Fibroblast of mammary gland (primary cell): ENCODE measurements at regions not wholly inside any gene's neighbourhood (a gene's known extent, or its start where the extent isn't known, plus 50 kb on each side); places are given as distances from the start of the nearest gene placed in this dataset.
A peak's percentile ranks its signal among the peaks of the same experiment; 100 is the strongest.

Source experiments
- DNase-seq: peaks from one replicate; pipeline ENCODE4 v3.0.0-alpha.2; 2010; ENCODE audit warnings: low read depth
- H3K4me3 ChIP-seq: 2 replicates; pipeline ENCODE4 v1.5.1; 2011; ENCODE audit warnings: low read depth, mild to moderate bottlenecking, low read length, moderate library complexity; ENCODE audit not compliant: control insufficient read depth
- CTCF ChIP-seq: conservative IDR thresholded peaks from 2 replicates; pipeline ENCODE4 v1.5.1; 2011; ENCODE audit warnings: low read depth, low read length, inconsistent platforms; ENCODE audit not compliant: control insufficient read depth, insufficient read depth

- H3K4me3 ChIP-seq, result no peak overlapping the region
- peak; percentile 93 for DNase-seq
- no peak for TF ChIP-seq CTCF
Measured at GRCh38 chr9:22682961-22683699, 236.5 kb downstream of the DMRTA1 start.

GRCh38 chr9:22683700-22684075, 237.1 kb downstream of the DMRTA1 start:
- H3K4me3 ChIP-seq, result no peak overlapping the region
- peak; percentile 94 for DNase-seq
- no peak for TF ChIP-seq CTCF

- DNase-seq, result peak; percentile 71
- TF ChIP-seq CTCF, result no peak
- no peak overlapping the region for H3K4me3 ChIP-seq
Measured at GRCh38 chr9:22693156-22693555, 246.5 kb downstream of the DMRTA1 start.

GRCh38 chr9:22700171-22700570, 253.5 kb downstream of the DMRTA1 start:
- no peak overlapping the region for H3K4me3 ChIP-seq
- TF ChIP-seq CTCF, result no peak
- DNase-seq, result no peak

- H3K4me3 ChIP-seq, result no peak overlapping the region
- peak; percentile 30 for TF ChIP-seq CTCF
- no peak for DNase-seq
Measured at GRCh38 chr9:22718653-22719052, 272.0 kb downstream of the DMRTA1 start.

- H3K4me3 ChIP-seq, result no peak overlapping the region
- TF ChIP-seq CTCF, result no peak
- peak; percentile 1 for DNase-seq
Measured at GRCh38 chr9:22722492-22722891, 275.9 kb downstream of the DMRTA1 start.

GRCh38 chr9:22731786-22732185, 285.2 kb downstream of the DMRTA1 start:
- no peak for DNase-seq
- H3K4me3 ChIP-seq, result no peak overlapping the region

More at GRCh38 chr9:22731786-22732185, 285.2 kb downstream of the DMRTA1 start:
- TF ChIP-seq CTCF, result no peak
